Neural progenitor cell (in vitro differentiated cells): ENCODE measurements at regions not wholly inside any gene's neighbourhood (a gene's known extent, or its start where the extent isn't known, plus 50 kb on each side); places are given as distances from the start of the nearest gene placed in this dataset.

ENCODE experiments used
- CTCF ChIP-seq: fragments of 200-600 bp; sonication (generic); IDR thresholded peaks from 2 replicates; pipeline ENCODE4 v1.5.1; 2017; ENCODE audit warnings: antibody characterized with exemption, mild to moderate bottlenecking
- EZH2 ChIP-seq: fragments of 200-600 bp; sonication (generic); IDR thresholded peaks from 2 replicates; pipeline ENCODE4 v1.6.1; 2017; ENCODE audit warnings: antibody characterized with exemption, mild to moderate bottlenecking, moderate library complexity
- EZH2phosphoT487 ChIP-seq: fragments of 200-600 bp; sonication (generic); IDR thresholded peaks from 2 replicates; pipeline ENCODE4 v1.6.1; 2017; ENCODE audit warnings: antibody characterized with exemption

- no peak for TF ChIP-seq CTCF
- no peak for TF ChIP-seq EZH2phosphoT487
- TF ChIP-seq EZH2: no peak
Observed at GRCh38 chr12:23093488-23093887, 468.5 kb downstream of the ETNK1 start.
